Large intestine (tissue), 3 donors: ENCODE measurements at regions not wholly inside any gene's neighbourhood (a gene's known extent, or its start where the extent isn't known, plus 50 kb on each side); places are given as distances from the start of the nearest gene placed in this dataset.

Experiments used
- DNase-seq, 2 donors: peaks; one replicate each; pipeline versions ENCODE4 v3.0.0 to v3.0.0-alpha.2; 2013
- H3K27ac ChIP-seq: one replicate; pipeline ENCODE4 v1.5.1; 2013; ENCODE audit warnings: low read length
- H3K27me3 ChIP-seq: 2 replicates; pipeline ENCODE4 v1.6.1; 2013; ENCODE audit warnings: low read length; ENCODE audit not compliant: control insufficient read depth, insufficient read depth
- H3K36me3 ChIP-seq: 2 replicates; pipeline ENCODE4 v1.6.1; 2013; ENCODE audit warnings: low read length; ENCODE audit not compliant: control insufficient read depth, insufficient read depth
- H3K4me1 ChIP-seq: one replicate; pipeline ENCODE4 v1.6.1; 2013; ENCODE audit warnings: low read length; ENCODE audit not compliant: control insufficient read depth, insufficient read depth
- H3K4me3 ChIP-seq: one replicate; pipeline ENCODE4 v1.5.1; 2013; ENCODE audit warnings: low read length
- H3K9me3 ChIP-seq: one replicate; pipeline ENCODE4 v1.6.1; 2013; ENCODE audit warnings: mild to moderate bottlenecking, low read depth, low read length, moderate library complexity; ENCODE audit not compliant: control insufficient read depth
- WGBS: methylation state at CpG from one replicate; pipeline ENCODE4 v1.1.5; 2013; ENCODE audit warnings: low lambda C conversion rate; ENCODE audit not compliant: insufficient coverage; 5-methylcytosine and 5-hydroxymethylcytosine counted together

DNA sequence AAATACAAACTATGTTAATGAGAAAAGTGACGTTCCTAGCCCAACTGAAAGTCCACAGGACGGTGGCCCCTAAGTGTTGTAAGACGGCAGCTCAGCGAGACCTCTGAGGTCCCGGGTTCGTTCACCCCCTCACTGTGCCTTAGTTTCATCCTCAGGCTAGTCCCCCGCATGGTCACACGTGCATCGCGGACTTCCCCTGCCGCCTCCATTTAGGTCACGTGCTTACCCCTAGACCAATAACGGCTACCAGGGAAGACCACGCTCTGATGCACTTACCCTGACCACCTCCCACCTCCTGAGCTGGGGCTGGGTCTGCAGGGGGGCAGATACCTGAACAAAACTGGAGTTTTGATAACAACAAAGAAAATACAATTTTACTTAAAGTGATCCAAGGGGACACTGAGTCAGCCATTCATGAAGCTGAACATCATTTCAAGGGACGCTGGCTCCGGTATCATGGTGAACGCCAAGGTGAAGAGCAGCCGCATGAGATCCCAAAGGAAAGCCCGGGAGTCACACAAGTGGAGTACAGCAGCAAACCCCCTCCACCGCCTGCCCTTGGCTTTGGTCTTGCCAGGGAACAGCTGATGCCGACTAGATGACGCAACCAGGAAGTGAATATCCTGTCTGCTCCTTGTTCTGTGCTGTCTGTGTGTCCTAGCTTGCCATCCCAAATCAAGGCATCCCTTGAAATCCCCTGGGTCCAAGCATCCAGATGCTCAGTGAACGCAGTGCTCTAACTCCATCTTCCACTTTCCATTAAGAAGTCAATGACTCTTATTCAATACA lies 274.1 kb downstream of the PCNX1 start:
- no peaks in the 10 kb centered on the region for H3K4me1 ChIP-seq
- H3K36me3 ChIP-seq: no peaks in the 10 kb centered on the region
- WGBS: 95% methylated on average over 4 of the region's 23 CpGs
- H3K27ac ChIP-seq: no peak overlapping the region
- H3K9me3 ChIP-seq: no peaks in the 10 kb centered on the region
- H3K4me3 ChIP-seq: no peak overlapping the region
- no peaks in the 10 kb centered on the region for H3K27me3 ChIP-seq
- no peak for DNase-seq

DNA sequence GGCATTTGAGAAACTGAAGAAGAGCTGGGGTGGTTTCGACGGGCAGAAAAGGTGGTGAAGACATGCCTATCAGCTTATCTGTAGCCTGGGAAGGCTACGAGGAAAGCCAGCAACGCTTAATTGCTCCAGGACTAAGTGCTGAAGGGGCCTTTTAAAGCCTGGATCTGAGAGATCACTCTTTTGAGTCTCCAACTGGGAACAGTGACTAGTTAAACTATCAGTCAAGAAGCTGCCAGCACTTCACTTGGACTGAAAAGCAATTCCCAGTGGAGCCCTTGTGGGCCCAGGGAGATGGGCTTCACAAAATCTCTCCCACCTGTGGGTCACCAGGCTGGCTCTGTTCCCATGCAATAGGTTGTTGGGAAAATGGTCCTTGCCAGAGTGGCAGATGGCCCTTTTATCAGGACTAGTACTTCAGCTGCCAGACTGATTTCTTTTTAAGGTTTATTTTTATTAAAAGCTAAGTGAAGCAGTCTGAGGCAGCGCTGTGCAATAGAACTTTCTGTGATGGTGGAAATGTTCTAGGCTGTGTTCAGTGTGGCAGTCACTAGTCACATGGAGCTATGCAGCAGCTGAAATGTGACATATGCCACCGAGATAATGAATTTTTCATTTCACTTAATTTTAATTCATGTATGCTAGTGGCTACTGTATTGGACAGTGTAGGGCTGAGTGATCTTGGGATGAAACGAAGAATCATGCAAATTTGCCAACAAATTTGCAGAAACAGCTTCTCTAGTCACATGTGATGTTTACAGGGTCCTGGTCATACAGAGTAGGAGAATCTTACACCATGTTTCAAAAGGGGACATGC lies 276.8 kb downstream of the PCNX1 start:
- H3K4me3 ChIP-seq: no peak overlapping the region
- H3K36me3 ChIP-seq: no peaks in the 10 kb centered on the region
- no peaks in the 10 kb centered on the region for H3K9me3 ChIP-seq
- no peak for DNase-seq
- H3K4me1 ChIP-seq: no peaks in the 10 kb centered on the region
- 60% methylated on average over 1 of the region's 7 CpGs for WGBS
- H3K27me3 ChIP-seq: peaks cover 3% of the 10 kb centered on the region
- no peak overlapping the region for H3K27ac ChIP-seq

DNA sequence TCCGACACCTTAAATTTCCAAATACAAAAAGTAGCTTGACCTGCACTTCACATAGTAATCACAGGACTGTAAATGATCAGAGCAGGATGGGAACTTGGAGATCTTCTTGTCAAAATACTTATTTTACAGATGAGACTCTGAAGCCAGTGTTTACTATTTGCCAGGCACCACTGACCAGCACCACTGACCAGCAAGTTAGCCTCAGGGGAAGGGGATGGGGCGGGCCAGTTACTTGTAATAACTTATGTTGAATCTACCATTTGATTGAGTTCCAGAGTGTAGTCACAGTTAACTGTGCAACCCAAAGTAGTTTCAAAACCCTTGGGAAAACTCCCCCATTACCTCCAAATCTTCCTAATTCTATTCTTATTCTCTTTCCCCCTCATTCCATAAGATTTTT lies 278.4 kb downstream of the PCNX1 start:
- H3K27ac ChIP-seq: no peak overlapping the region

DNA sequence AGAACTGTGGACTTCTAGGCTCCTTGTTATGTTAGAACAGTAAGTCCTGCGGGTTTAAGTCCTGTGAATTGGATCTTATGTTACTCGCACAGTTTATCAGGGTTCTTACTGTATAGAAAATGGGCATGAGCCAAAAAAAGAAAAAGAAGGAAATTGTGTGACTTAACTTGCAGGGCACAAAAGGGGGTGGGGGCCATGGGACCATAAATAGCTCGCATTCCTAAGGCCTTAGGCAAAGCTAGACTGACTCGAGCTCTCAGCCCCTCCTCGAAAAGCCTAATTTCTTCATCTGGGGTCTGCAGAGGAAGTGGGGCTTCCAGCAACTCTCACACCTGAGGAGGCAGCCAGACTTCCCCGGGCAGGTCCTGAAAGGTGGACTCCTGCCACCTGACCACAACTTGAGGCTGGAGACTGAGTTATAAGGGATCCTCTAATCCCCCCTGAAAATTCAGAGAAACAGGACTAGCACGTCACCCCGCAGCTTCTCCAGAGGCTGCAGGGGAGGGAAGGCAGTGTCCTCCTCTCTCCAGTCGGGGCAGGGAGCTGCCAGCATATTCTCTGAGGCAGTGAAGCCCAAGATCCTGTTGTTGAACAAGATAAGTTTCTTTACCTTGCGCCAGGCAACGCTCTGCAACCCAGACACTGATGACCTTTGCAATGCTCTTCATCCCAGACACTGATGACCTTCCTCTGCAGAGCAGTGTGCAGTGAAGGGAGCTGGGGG lies 280.5 kb downstream of the PCNX1 start:
- Histone ChIP-seq H3K9me3 (no peaks in the 10 kb centered on the region), H3K4me1 (no peaks in the 10 kb centered on the region), H3K27me3 (peaks cover 3% of the 10 kb centered on the region), H3K36me3 (no peaks in the 10 kb centered on the region), H3K27ac (no peak overlapping the region), H3K4me3 (no peak overlapping the region)
- peak in 1 of 2 donors; percentile 7 for DNase-seq
- no CpG with 5 or more reads among the region's 11 CpGs for WGBS

More for the DNA sequence above, 278.4 kb downstream of the PCNX1 start:
- DNase-seq: no peak
- H3K9me3 ChIP-seq: no peaks in the 10 kb centered on the region
- peaks cover 3% of the 10 kb centered on the region for H3K27me3 ChIP-seq
- H3K36me3 ChIP-seq: no peaks in the 10 kb centered on the region
- WGBS: no CpG with 5 or more reads among the region's 2 CpGs
- H3K4me1 ChIP-seq: no peaks in the 10 kb centered on the region
- H3K4me3 ChIP-seq: no peak overlapping the region

DNA sequence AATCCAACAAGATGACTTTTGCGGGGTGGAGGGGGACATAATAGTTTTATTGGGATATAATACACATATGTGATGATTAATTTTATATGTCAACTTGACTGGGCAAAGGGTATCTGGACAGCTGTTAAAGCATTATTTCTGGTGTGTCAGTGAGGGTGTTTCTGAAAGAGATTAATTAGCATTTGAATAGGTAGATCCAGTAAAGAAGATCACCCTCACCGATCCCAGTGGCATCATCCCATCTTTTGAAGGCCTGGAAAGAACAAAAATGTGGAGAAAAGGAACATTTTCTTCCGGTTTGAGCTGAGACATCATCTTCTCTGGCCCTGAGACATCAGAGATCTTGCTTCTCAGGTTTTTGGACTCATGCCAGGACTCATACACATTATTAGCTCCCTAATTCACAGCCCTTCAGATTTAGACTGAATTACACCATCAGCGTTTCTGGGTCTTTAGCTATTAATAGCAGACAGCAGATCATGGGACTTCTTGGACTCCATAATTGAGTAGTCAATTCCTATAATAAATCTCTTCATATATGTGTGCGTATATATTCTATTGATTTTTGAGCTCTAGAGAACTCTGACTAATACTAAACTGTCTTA lies 283.6 kb downstream of the PCNX1 start:
- no peak for DNase-seq
- H3K36me3 ChIP-seq: no peaks in the 10 kb centered on the region
- no peaks in the 10 kb centered on the region for H3K9me3 ChIP-seq
- H3K4me3 ChIP-seq: no peak overlapping the region
- H3K27me3 ChIP-seq: peaks cover 3% of the 10 kb centered on the region
- no peak overlapping the region for H3K27ac ChIP-seq
- H3K4me1 ChIP-seq: no peaks in the 10 kb centered on the region
- WGBS: 100% methylated on average over 1 of the region's 5 CpGs

DNA sequence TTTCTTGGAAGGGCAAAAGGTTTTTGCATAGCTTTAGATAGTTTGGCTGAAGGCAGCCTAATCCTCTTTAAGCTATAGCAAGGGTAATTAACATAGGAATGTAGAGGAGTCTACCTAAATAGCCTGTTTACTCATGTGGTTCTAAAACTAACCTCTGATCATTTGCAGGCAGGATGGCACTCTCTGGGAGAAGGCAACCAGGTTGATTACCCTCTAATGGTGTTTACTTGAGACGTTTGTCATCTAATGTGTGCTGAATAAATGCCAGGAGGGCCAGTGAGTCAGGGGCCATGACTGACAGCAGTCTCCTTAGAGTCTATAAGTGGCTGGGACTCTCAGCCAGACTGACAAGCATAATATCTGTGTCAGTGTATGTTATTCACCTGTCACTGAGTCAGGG lies 286.4 kb downstream of the PCNX1 start:
- no peaks in the 10 kb centered on the region for H3K36me3 ChIP-seq
- no peak for DNase-seq
- no peaks in the 10 kb centered on the region for H3K4me1 ChIP-seq
- H3K27me3 ChIP-seq: no peaks in the 10 kb centered on the region
- no CpG with 5 or more reads among the region's 1 CpG for WGBS
- no peaks in the 10 kb centered on the region for H3K9me3 ChIP-seq
- H3K27ac ChIP-seq: no peak overlapping the region
- no peak overlapping the region for H3K4me3 ChIP-seq

- Histone ChIP-seq H3K4me3 (no peak overlapping the region), H3K4me1 (no peaks in the 10 kb centered on the region), H3K36me3 (no peaks in the 10 kb centered on the region), H3K27ac (no peak overlapping the region), H3K27me3 (no peaks in the 10 kb centered on the region), H3K9me3 (no peaks in the 10 kb centered on the region)
- no peak for DNase-seq
- WGBS: 83% methylated on average over 1 of the region's 1 CpG
Observed at GRCh38 chr14:71194251-71194650, 287.0 kb downstream of the PCNX1 start.

- H3K27me3 ChIP-seq: no peaks in the 10 kb centered on the region
- WGBS: no CpG with 5 or more reads among the region's 6 CpGs
- H3K4me3 ChIP-seq: no peak overlapping the region
- H3K9me3 ChIP-seq: no peaks in the 10 kb centered on the region
- H3K36me3 ChIP-seq: no peaks in the 10 kb centered on the region
- DNase-seq: no peak
- H3K4me1 ChIP-seq: no peaks in the 10 kb centered on the region
- H3K27ac ChIP-seq: no peak overlapping the region
Observed at GRCh38 chr14:71196921-71197320, 289.7 kb downstream of the PCNX1 start.

GRCh38 chr14:71198687-71199086 lies 291.4 kb downstream of the PCNX1 start:
- no peaks in the 10 kb centered on the region for H3K27me3 ChIP-seq
- H3K27ac ChIP-seq: no peak overlapping the region
- no peaks in the 10 kb centered on the region for H3K36me3 ChIP-seq
- no peaks in the 10 kb centered on the region for H3K4me1 ChIP-seq
- H3K9me3 ChIP-seq: no peaks in the 10 kb centered on the region
- no peak for DNase-seq
- no peak overlapping the region for H3K4me3 ChIP-seq
- no CpG with 5 or more reads among the region's 5 CpGs for whole genome bisulfite sequencing

DNA sequence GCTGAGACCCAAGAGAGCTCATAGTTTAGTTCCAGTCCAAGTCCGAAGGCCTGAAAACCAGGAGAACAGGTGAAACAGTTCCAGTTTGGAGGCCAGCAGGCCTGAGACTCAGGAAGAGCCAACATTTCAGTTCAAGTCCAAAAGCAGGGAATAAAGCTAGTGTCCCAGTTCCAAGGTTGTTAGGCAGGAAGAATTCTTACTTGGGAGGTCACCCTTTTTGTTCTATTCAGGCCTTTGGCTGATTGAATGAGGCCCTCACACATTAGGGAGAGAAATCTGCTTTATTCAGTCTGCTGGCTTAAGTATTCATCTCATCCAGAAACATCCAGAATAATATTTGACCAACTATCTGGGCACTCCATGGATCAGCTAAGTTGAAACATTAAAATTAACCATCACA lies 294.6 kb downstream of the PCNX1 start:
- Histone ChIP-seq H3K4me3 (no peak overlapping the region), H3K4me1 (no peaks in the 10 kb centered on the region), H3K9me3 (no peaks in the 10 kb centered on the region), H3K36me3 (no peaks in the 10 kb centered on the region), H3K27me3 (no peaks in the 10 kb centered on the region), H3K27ac (no peak overlapping the region)
- WGBS: no CpG with 5 or more reads among the region's 1 CpG
- DNase-seq: no peak
